Left hindlimb (tissue), 1 donor: ENCODE measurements at regions not wholly inside any gene's neighbourhood (a gene's known extent, or its start where the extent isn't known, plus 50 kb on each side); places are given as distances from the start of the nearest gene placed in this dataset.
"Not testable (repeated sequence)": the region's sequence is repeated elsewhere in the genome, so short reads cannot be mapped to it uniquely, and the experiment has no call there.

Experiments used
- DNase-seq: peaks from one replicate; pipeline ENCODE4 v3.0.0-alpha.2; 2018

- DNase-seq = no peak
Measured at GRCh38 chr10:114708084-114708483, 50.0 kb upstream of the ABLIM1 start.

GRCh38 chr10:114708717-114709335 is 50.8 kb upstream of the ABLIM1 start:
- no peak for DNase-seq

GRCh38 chr10:114709984-114710383 is 51.9 kb upstream of the ABLIM1 start:
- DNase-seq = no peak

- no peak for DNase-seq
Measured at GRCh38 chr10:114711176-114711868, 53.2 kb upstream of the ABLIM1 start.

GRCh38 chr10:114711869-114712250 is 53.8 kb upstream of the ABLIM1 start:
- no peak for DNase-seq

- DNase-seq = no peak
Measured at GRCh38 chr10:114713525-114714090, 55.5 kb upstream of the ABLIM1 start.

GRCh38 chr10:114714281-114714741 is 56.2 kb upstream of the ABLIM1 start:
- peak; percentile 52 for DNase-seq

- no peak for DNase-seq
Measured at GRCh38 chr10:114715171-114715670, 57.1 kb upstream of the ABLIM1 start.

GRCh38 chr10:114716811-114717404 is 58.8 kb upstream of the ABLIM1 start:
- DNase-seq = no peak

- DNase-seq = not testable (repeated sequence)
Measured at GRCh38 chr10:114717881-114718280, 59.8 kb upstream of the ABLIM1 start.

GRCh38 chr10:114718374-114718773 is 60.3 kb upstream of the ABLIM1 start:
- no peak for DNase-seq

GRCh38 chr10:114719311-114719710 is 61.2 kb upstream of the ABLIM1 start:
- no peak for DNase-seq

GRCh38 chr10:114720023-114720422 is 61.9 kb upstream of the ABLIM1 start:
- DNase-seq = not testable (repeated sequence)

GRCh38 chr10:114720685-114721278 is 62.7 kb upstream of the ABLIM1 start:
- no peak for DNase-seq

- DNase-seq = not testable (repeated sequence)
Measured at GRCh38 chr10:114722136-114722535, 64.1 kb upstream of the ABLIM1 start.

GRCh38 chr10:114723361-114723760 is 65.3 kb upstream of the ABLIM1 start:
- no peak for DNase-seq

- no peak for DNase-seq
Measured at GRCh38 chr10:114723991-114724715, 66.1 kb upstream of the ABLIM1 start.

GRCh38 chr10:114724716-114725106 is 66.6 kb upstream of the ABLIM1 start:
- DNase-seq = no peak

GRCh38 chr10:114726820-114727271 is 68.8 kb upstream of the ABLIM1 start:
- DNase-seq = no peak

GRCh38 chr10:114728325-114728724 is 70.2 kb upstream of the ABLIM1 start:
- DNase-seq = no peak

- DNase-seq = peak; percentile 49
Measured at GRCh38 chr10:114729103-114729659, 71.1 kb upstream of the ABLIM1 start.

GRCh38 chr10:114730291-114730690 is 72.2 kb upstream of the ABLIM1 start:
- no peak for DNase-seq
